Superior temporal gyrus (tissue), 1 donor: ENCODE measurements at regions not wholly inside any gene's neighbourhood (a gene's known extent, or its start where the extent isn't known, plus 50 kb on each side); places are given as distances from the start of the nearest gene placed in this dataset.
A peak's percentile ranks its signal among the peaks of the same experiment; 100 is the strongest.
"Not testable (repeated sequence)": the region's sequence is repeated elsewhere in the genome, so short reads cannot be mapped to it uniquely, and the experiment has no call there.

ENCODE experiments used
- DNase-seq: peaks from one replicate; pipeline ENCODE4 v3.0.0-alpha.2; 2016; ENCODE audit errors: extremely low spot score

- no peak for DNase-seq
Measured at GRCh38 chrX:75673468-75673867, 111.6 kb downstream of the MAGEE2 start.

DNA sequence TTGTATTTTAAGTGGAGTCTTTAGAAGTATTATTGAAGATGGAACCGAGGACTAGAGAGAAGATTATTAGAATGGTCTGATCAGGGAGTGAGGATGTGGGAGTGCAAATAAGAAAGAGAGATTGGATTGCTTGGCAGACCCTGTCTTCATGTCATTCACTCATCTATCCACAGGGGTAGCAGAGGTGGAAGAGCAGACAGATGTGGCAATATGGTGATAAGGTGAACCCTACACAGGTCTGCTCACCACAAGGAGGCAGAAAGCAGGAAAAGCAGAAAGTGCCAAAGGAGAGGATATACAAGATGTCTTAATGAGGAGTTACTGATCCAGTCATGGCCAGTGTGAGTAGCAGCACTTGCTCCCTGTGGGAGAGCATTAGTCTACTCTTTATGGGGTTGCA, 129.4 kb downstream of the MAGEE2 start:
- DNase-seq: no peak

DNA sequence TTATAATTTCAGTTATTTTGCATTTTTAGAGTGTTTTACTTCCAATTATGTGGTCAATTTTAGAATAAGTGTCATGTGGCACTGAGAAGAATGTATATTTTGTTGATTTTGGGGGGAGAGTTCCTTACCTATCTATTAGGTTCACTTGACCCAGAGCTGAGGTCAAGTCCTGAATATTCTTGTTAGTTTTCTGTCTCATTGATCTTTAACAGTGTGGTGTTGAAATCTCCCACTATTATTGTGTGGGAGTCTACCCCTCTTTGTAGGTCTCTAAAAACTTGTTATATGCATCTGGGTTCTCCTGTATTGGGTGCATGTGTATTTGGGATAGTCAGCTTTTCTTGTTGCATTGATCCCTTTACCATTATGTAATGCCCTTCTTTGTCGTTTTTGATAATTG, 127.0 kb upstream of the ZDHHC15 start:
- no peak for DNase-seq

GRCh38 chrX:75648803-75649588, 126.2 kb upstream of the ZDHHC15 start:
- DNase-seq: no peak

DNA sequence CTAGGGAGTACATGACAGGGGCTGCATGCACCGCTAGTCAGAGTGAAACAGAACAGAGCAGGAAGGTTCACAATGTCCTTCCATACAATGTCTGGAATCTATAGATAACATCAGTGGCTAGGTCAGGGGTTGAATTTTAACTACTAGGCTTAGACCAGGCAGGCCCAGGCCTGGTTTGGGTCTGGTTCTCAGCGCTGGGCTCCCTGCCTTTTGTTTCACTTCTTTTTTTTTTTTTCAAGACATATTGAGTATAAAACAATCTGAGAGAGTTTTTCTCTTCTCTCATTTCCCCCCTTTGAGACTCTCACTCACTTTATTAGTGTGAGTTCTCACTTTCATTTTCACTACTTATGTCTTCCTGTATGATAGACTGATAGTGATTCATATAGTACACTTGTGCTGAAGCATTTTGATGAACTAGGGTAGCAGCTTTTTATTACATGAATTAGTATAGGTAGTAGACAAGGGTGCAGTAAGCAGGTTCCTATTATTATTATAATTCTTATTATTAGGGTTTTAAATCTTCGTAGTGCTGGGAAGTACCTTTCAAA, 120.0 kb upstream of the ZDHHC15 start:
- DNase-seq: no peak

- DNase-seq: no peak
Measured at GRCh38 chrX:75638332-75638731, 115.5 kb upstream of the ZDHHC15 start.

DNA sequence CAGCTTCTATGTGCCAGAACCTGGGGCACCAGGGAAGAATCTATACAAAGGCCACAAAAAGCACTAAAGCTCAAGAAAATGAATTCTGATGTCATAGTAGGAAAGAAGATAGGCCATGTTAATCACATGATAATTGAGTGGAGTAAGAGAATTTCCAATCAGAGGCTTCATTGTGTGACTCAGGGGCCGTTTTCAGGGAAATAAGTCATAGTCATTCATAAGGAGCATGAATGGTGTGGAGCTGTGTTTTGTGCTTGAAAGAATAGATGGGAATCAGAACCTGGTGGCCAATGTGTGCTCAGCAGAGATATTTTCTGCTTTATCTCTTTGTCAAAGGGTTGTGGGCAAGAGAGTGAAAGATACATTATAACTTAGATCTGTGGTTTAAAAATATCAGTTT, 102.4 kb upstream of the ZDHHC15 start:
- no peak for DNase-seq

- DNase-seq: no peak
Measured at GRCh38 chrX:75623535-75623934, 100.7 kb upstream of the ZDHHC15 start.

- no peak for DNase-seq
Measured at GRCh38 chrX:75609406-75609805, 86.6 kb upstream of the ZDHHC15 start.

DNA sequence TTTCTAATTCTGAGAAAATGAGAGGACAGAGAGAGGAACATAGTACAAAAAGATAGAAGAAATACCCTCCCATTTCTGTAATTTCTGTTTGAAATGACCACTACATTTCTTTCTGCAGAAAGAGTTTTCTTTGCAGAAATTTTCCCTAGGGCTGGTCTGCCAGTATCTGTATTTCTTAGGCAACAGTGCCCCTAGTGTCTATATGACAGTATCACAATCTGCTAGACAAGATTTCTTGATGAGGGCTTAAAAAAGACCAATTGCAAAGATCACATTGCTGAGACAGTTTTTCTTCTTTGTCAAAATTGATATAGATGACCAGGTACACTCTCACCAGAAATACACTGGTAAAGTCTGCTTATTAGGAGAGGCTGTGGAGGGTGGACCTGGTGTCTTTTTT, 81.0 kb upstream of the ZDHHC15 start:
- DNase-seq: peak; percentile 63

DNA sequence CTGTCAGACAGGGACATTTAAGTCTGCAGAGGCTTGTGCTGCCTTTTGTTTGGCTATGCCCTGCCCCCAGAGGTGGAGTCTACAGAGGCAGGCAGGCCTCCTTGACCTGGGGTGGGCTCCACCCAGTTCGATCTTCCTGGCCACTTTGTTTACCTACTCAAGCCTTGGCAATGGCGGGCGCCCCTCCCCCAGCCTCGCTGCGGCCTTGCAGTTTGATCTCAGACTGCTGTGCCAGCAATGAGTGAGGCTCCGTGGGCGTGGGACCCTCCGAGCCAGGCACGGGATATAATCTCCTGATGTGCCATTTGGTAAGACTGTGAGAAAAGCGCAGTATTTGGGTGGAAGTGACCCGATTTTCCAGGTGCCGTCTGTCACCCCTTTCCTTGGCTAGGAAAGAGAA, 79.2 kb upstream of the ZDHHC15 start:
- DNase-seq: not testable (repeated sequence)

- DNase-seq: no peak
Measured at GRCh38 chrX:75596178-75596577, 73.3 kb upstream of the ZDHHC15 start.

DNA sequence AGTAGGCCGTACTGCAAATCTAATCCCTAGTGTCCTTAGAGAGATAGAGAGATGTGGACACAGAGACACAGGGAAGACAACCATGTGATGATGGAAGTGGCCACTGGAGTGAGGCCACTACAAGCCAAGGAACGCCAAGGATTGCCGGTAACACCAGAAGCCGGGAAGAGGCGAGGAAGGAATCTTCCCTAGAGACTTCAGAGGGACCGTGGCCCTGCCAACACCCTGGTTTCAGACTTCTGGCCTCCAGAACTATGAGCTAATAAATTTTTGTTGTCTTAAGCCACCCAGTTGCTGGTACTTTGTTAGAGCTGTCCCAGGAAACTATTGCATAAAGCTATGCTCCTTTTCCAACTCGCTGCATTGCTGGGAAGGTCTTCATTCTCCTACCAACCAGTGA, 70.3 kb upstream of the ZDHHC15 start:
- not testable (repeated sequence) for DNase-seq

DNA sequence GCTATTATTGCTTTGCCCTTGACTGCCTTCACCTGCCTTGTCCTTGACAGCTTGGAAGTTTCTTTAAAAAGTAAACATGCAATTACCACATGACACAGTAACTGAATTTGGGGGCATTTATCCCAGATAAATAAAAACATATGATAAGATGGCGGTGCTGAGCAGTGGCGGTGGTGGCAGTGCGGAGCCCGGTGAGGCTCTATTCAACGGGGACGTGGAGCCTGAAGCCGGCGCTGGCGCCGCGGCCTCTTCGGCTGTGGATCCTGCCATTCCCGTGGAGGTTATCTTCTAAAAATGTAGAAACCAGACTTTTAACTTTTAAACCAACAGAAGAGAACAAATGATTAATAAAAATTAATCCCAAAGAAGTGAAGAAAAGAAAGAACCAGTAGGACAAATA, 59.7 kb upstream of the ZDHHC15 start:
- no peak for DNase-seq
